ENCODE measurements at regions not wholly inside any gene's neighbourhood (a gene's known extent, or its start where the extent isn't known, plus 50 kb on each side); places are given as distances from the start of the nearest gene placed in this dataset.

GRCh38 chr2:18398833-18399232 is 161.6 kb downstream of the RDH14 start:
- TF ChIP-seq PATZ1 (CRISPR knock-in tag; IDR thresholded peaks at IDR 0.05; ENCODE audit: borderline replicate concordance): no peak
- no peak for TF ChIP-seq ZFP30 (CRISPR knock-in tag; IDR thresholded peaks at IDR 0.05)
- TF ChIP-seq, protein P1, sequence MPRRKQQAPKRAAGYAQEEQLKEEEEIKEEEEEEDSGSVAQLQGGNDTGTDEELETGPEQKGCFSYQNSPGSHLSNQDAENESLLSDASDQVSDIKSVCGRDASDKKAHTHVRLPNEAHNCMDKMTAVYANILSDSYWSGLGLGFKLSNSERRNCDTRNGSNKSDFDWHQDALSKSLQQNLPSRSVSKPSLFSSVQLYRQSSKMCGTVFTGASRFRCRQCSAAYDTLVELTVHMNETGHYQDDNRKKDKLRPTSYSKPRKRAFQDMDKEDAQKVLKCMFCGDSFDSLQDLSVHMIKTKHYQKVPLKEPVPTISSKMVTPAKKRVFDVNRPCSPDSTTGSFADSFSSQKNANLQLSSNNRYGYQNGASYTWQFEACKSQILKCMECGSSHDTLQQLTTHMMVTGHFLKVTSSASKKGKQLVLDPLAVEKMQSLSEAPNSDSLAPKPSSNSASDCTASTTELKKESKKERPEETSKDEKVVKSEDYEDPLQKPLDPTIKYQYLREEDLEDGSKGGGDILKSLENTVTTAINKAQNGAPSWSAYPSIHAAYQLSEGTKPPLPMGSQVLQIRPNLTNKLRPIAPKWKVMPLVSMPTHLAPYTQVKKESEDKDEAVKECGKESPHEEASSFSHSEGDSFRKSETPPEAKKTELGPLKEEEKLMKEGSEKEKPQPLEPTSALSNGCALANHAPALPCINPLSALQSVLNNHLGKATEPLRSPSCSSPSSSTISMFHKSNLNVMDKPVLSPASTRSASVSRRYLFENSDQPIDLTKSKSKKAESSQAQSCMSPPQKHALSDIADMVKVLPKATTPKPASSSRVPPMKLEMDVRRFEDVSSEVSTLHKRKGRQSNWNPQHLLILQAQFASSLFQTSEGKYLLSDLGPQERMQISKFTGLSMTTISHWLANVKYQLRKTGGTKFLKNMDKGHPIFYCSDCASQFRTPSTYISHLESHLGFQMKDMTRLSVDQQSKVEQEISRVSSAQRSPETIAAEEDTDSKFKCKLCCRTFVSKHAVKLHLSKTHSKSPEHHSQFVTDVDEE (CRISPR knock-in tag; IDR thresholded peaks at IDR 0.05): no peak
- TF ChIP-seq BACH2 (CRISPR knock-in tag; IDR thresholded peaks at IDR 0.05; ENCODE audit: borderline replicate concordance): no peak
- TF ChIP-seq ZNF8 (CRISPR knock-in tag; IDR thresholded peaks at IDR 0.05): no peak
- TF ChIP-seq RARB (CRISPR knock-in tag; IDR thresholded peaks at IDR 0.05): no peak
- no peak for TF ChIP-seq TOX (CRISPR knock-in tag; IDR thresholded peaks at IDR 0.05; ENCODE audit: borderline replicate concordance)
- no peak for TF ChIP-seq ZFP3 (CRISPR knock-in tag; IDR thresholded peaks at IDR 0.05)
- no peak for TF ChIP-seq PPARA (CRISPR knock-in tag; IDR thresholded peaks at IDR 0.05; ENCODE audit: borderline replicate concordance)
- TF ChIP-seq OSR1 (CRISPR knock-in tag; IDR thresholded peaks at IDR 0.05): no peak
- no peak for TF ChIP-seq ESRRG (CRISPR knock-in tag; IDR thresholded peaks at IDR 0.05)
- no peak for TF ChIP-seq CSDC2 (CRISPR knock-in tag; IDR thresholded peaks at IDR 0.05)
- no peak for TF ChIP-seq ZNF565 (CRISPR knock-in tag; conservative IDR thresholded peaks at IDR 0.05; ENCODE audit: low read depth)
- TF ChIP-seq ZNF70 (CRISPR knock-in tag; IDR thresholded peaks at IDR 0.05): no peak
